Liver (tissue), 3 donors: ENCODE measurements at regions not wholly inside any gene's neighbourhood (a gene's known extent, or its start where the extent isn't known, plus 50 kb on each side); places are given as distances from the start of the nearest gene placed in this dataset.

ENCODE experiments used
- JUND ChIP-seq, 2 donors: IDR thresholded peaks; 2 replicates each; pipeline ENCODE4 v1.6.1; 2016; ENCODE audit warnings: antibody characterized with exemption in 2 of 2
- RXRA ChIP-seq, 2 donors: IDR thresholded peaks; 2 replicates each; pipeline ENCODE4 v1.6.1; 2017 to 2018; ENCODE audit warnings: antibody characterized with exemption in 2 of 2, mild to moderate bottlenecking in 1 of 2
- TF ChIP-seq, protein P1 (sequence below): IDR thresholded peaks from 2 replicates; pipeline ENCODE4 v1.6.1; 2016; ENCODE audit warnings: antibody characterized with exemption
- TF ChIP-seq, protein P2 (sequence below): fragments of 150-350 bp; IDR thresholded peaks from 2 replicates; pipeline ENCODE4 v1.5.1; 2017; ENCODE audit warnings: improper control_type of control experiment, low read depth, low read length; ENCODE audit not compliant: missing input control
- donor health status: healthy.
- donor health status: healthy.

DNA sequence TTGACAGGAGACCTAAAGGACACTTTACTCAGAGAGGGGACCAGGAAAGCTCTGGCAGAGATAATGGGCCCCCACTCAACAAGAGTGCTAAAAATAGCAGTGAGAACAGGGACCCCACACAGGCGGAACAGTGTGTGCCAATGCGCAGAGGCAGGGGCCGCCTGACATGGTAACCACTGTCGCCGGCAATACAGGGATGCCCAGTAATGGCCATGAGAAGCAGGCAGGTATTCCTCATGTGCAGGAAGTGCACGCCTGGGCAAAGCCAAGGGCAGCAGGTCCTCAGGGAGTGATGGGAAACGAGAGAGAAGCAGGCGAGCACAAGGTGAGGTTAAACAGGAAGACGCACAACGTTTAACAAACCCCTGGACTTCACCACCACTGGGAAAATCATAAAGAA, 757.1 kb downstream of the LIG4 start:
- TF ChIP-seq RXRA (IDR thresholded peaks at IDR 0.05) (no peak), JUND (IDR thresholded peaks at IDR 0.05) (no peak)
- TF ChIP-seq, protein P1, sequence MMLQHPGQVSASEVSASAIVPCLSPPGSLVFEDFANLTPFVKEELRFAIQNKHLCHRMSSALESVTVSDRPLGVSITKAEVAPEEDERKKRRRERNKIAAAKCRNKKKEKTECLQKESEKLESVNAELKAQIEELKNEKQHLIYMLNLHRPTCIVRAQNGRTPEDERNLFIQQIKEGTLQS, result no peak
- TF ChIP-seq, protein P2, sequence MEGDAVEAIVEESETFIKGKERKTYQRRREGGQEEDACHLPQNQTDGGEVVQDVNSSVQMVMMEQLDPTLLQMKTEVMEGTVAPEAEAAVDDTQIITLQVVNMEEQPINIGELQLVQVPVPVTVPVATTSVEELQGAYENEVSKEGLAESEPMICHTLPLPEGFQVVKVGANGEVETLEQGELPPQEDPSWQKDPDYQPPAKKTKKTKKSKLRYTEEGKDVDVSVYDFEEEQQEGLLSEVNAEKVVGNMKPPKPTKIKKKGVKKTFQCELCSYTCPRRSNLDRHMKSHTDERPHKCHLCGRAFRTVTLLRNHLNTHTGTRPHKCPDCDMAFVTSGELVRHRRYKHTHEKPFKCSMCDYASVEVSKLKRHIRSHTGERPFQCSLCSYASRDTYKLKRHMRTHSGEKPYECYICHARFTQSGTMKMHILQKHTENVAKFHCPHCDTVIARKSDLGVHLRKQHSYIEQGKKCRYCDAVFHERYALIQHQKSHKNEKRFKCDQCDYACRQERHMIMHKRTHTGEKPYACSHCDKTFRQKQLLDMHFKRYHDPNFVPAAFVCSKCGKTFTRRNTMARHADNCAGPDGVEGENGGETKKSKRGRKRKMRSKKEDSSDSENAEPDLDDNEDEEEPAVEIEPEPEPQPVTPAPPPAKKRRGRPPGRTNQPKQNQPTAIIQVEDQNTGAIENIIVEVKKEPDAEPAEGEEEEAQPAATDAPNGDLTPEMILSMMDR, result no peak
